Fibroblast of lung (primary cell): ENCODE measurements at regions not wholly inside any gene's neighbourhood (a gene's known extent, or its start where the extent isn't known, plus 50 kb on each side); places are given as distances from the start of the nearest gene placed in this dataset.

Experiments used
- CTCF ChIP-seq, 2 donors: IDR thresholded peaks in 1 of 2; conservative IDR thresholded peaks in 1 of 2; 1 replicate in 1 of 2; 2 replicates in 1 of 2; pipeline ENCODE4 v1.5.1; 2011 to 2012; ENCODE audit warnings: low read length in 2 of 2, control low read depth in 1 of 2, inconsistent platforms in 1 of 2, low read depth in 1 of 2, mild to moderate bottlenecking in 1 of 2
- EZH2 ChIP-seq: IDR thresholded peaks from 2 replicates; pipeline ENCODE4 v1.5.1; 2012; ENCODE audit warnings: low read length, control low read depth, mild to moderate bottlenecking; ENCODE audit errors: missing control alignments

DNA sequence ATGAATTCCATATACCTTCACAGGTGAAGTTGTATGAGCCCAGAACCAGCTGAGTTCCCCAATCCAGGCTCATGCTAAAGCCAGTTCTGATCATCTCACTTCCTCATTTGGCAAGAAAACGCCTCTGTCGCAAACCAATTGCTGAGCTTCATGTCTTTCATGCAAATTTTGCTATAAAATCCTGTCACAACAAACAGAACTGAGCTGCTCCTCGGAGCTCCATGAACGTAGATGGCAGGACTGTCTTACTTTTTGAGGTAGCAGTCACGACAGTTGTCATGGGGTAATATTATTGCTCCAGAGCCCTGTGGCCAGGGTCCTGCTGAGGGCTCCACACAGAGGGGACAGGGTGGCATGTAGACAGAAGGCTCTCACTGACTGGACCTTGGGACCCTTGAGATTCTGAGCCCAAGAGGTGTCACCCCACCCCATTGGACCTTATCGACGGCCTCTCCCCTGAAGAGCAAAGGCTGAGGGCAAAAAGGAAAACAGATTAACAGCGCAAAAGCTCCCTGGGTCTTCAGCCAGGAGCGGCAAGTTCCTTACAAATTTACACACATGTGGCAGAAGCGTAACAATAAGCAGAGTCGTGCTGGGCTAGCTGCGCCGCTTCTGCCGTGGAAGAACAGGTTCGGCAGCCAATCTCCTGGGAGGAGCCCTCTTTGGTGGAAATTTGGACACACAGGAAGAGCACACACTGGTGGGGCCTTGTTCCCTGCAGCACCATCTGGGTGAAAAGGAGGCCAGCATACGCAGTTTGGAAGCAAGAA lies 249.2 kb downstream of the OPA1 start:
- TF ChIP-seq CTCF (conservative IDR thresholded peaks at IDR 0.05 in 1 of 2, IDR thresholded peaks at IDR 0.05 in 1 of 2; ENCODE audit: low read depth in 1 of 2, low read length in 2 of 2) (no peak), EZH2 (no peak)
